T-helper 9 cell (primary cell): ENCODE measurements at regions not wholly inside any gene's neighbourhood (a gene's known extent, or its start where the extent isn't known, plus 50 kb on each side); places are given as distances from the start of the nearest gene placed in this dataset.

ENCODE experiments used
- DNase-seq: peaks from one replicate; pipeline ENCODE4 v3.0.0-alpha.2; 2020

DNA sequence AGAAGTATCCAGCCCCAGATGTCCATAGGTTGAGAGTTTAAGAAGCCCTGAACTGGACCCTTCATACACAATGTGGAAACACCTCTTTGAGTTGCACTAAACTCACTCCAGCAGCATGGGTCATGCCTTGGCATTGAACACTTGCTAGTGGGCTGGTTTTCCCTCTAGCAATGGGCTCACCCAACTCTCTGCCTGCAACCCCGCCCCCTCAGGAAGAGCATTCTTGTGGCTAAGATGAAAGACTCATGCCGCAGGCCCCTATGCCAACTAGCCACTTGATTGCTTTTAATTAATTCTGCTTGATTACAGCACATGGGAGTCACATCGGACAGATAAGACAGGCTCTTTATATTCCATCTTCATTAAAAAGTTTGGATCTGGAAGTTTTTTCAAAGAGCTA lies 136.5 kb upstream of the GJB5 start:
- no peak for DNase-seq

- DNase-seq: no peak
Observed at GRCh38 chr1:34619256-34619655, 135.6 kb upstream of the GJB5 start.

GRCh38 chr1:34621916-34622315 lies 132.9 kb upstream of the GJB5 start:
- no peak for DNase-seq

DNA sequence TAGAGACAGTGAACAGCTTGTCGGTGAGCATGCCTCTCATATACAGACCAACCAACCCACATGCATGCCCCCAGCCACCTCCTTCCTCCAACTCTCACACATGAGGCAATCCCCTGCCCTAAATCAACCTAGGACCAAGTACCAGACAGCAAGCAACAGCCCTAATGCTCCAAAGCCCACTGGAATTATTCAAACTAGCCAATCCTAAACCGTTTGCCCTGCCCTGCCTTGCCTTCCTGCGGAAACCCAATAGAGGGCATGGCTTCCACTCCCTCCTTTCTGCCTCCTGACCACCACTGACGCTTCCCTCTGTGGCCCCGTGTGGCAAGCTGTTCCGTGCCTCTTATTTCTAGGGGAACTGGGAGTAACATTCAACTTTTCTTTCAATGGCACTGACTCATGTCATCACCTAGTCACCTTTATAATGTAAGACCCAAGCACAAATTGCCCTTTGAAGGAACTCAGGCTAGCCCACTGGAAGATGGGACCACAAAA lies 129.3 kb upstream of the GJB5 start:
- no peak for DNase-seq

DNA sequence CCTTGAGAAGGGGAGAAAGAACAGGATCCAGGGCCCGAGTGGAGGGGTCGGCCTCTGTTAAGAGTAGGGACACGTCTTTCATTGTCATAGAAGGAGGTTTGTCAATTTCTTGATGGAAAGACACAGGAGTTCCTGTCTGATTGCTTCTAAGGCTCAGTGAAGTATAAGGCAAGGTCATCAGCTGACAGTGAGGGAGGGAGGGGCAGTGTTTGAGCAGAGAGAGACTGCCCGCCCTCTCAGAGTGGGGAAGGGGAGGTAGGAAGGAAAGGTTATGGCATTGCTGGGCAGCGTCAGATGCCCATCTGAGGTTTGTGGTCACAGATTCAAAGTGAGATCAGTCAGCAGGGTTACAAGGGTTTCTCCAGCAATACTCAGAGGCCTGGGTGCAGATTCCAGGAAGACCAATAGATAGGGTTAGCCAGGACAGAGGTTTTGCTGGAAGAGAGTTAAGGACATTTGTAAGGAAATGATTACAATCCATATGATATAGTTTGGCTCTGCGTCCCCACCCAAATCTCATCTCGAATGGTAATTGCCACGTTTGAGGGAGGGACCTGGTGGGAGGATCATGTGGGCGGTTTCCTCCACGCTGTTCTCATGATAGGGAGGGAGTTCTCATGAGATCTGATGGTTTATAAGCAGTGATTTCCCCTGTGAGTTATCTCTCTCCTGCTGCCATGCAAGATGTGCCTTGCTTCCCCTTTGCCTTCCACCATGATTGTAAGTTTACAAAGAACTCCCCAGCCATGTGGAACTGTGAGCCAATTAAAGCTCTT lies 127.2 kb upstream of the GJB5 start:
- DNase-seq: no peak

GRCh38 chr1:34631126-34631525 lies 123.7 kb upstream of the GJB5 start:
- DNase-seq: no peak

DNA sequence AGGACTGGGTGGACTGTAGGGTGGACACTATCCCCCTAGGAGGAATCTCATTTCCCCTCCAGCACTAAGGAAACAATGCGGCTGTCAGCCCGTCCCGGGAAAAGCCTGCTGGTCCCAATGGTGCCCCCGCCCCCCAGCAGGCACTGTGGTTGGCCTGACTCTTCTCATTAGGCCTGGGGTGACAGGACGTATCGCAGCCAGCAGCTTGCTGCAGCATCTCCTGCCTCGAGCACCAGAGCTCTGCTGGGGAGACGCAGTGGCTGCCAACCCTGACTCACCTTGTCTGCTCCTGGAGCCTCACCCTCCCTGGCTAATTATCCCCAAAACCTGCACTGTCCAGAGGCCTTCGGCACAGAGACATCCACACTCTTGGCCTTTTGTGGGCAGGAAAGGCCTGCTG lies 115.1 kb upstream of the GJB5 start:
- DNase-seq: no peak

DNA sequence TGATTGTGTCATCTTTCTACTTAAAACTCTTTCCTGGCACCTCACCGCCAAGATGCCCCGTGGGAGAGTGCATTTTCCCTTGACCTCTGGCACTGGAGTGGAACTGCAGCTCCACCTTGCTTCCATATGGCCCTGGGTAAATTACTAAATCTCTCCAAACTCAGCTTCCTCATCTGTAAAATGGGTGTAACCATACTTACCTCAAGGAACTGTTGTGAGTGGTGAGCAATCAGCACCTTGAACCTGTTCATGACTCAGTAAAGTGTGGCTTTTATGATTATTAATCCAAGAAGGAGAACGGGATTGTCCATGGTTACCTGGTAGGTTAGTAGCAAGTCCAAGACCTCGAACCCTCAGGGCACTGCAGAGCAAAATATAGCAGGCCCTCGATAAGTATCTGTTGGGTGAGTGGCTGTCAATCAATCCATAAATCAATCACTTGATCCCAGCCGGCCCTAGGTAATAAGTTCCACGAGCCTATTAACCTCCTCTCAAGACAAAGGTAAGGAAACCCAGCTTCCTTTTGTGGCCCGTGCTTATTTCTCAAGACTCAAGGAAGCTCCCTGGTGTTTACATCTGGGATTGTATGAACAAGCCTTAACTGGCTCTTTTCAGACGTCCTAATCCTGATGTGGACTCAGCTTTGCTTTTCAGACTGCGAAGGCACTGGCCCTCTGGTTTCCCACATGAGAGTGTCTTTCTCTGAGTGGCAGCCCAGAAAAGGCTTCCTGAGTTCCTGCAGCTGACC lies 114.0 kb upstream of the GJB5 start:
- no peak for DNase-seq

DNA sequence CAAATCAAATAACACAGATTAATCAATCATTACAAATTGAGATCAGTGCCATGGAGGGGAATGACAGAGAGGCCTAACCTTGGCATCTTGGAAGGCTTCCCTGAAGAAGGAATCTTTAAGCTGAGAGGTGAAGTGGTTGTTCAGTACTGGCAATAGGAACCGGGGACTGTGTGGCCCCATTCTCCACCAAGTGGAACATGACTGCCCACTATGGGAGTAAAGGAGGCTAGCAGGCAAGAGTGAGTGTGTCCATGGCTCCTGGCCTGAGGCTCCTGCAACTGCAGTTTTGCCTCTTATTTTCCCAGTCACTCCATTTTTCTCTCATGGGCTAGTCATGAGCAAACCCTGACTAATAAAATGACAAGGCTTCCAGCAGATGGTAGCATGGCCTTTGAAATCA lies 112.2 kb upstream of the GJB5 start:
- DNase-seq: no peak

DNA sequence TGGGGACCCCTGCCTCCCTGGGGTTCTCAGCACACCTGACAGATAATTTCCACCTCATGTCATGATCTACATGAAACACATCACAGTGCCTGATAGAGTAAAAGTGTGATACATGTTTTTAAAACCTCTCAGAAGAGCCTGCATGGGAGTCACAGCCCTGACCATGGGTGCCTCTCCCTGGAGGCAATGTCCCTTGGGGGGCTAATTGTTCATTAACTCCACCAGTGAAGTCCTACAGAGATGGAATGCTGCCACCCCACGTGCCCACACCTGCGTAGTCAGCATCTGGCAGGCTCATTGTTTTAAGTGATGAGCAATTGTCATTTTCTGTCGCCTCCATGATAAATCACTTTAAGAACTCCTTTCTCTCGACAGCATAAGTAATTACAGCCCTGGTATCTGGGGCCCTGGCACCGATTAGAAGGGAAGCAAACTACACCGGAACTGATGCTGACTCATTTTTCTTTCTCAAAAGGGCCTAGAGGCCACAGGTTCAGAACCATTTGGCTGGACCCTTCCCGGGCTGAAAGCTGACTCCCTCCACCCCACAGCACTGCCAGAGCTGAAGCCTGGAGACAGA lies 109.6 kb upstream of the GJB5 start:
- no peak for DNase-seq

GRCh38 chr1:34645919-34646318 lies 108.9 kb upstream of the GJB5 start:
- DNase-seq: no peak

- no peak for DNase-seq
Observed at GRCh38 chr1:34648501-34648900, 106.3 kb upstream of the GJB5 start.

DNA sequence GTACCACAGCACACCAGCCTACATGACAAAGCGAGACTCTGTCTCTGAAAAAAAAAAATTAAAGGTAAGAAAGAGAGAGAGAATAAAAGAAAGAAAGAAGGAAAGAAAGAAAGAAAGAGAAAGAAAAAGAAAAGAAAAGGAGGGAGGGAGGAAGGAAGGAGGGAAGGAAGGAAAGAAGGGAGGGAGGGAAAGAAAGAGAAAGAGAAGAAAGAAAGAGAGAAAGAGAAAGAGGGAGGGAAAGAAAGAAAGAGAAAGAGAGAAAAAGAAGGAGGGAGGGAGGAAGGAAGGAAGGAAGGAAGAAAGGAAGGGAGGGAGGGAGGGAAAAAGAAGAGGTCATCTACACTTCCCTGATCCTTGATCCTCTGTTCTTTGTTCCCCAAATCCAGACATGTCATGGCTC lies 104.8 kb upstream of the GJB5 start:
- DNase-seq: no peak

DNA sequence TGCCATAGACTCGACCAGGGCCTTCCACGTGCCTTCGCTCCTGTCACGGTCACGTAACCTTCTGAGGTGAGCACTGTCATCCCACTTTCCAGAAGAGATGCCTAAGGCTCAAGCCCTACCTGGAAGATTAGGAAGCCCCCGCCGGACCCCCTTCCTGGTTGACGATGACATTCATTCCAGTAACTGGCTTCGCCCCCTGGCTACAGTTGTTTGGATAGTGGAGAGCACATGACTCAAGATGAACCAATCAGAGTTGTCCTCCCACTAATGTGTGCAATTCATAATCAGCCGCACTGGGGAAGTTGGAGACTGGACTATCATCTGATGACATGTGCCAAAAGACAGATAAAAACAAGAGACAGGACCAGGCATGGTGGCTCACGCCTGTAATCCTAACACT lies 104.0 kb upstream of the GJB5 start:
- no peak for DNase-seq

DNA sequence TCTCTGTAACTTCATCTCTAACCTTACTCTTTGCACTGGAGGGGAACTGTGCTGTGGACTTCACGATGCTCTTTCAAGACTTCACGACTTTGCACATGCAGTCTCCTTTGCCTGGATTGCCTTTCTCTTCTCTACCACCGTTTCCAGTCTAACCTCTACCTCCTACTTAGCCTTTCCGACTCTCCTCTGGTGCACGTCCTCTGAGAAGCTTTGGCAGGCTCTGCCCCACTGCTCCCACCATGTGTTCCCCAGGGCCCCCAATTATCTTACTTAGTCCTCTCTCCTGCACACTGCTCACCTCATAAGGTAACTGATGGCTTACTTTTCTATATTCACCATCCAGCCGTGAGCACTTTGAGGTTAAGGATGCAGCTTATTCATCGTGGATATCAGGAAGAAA lies 101.7 kb upstream of the GJB5 start:
- no peak for DNase-seq

DNA sequence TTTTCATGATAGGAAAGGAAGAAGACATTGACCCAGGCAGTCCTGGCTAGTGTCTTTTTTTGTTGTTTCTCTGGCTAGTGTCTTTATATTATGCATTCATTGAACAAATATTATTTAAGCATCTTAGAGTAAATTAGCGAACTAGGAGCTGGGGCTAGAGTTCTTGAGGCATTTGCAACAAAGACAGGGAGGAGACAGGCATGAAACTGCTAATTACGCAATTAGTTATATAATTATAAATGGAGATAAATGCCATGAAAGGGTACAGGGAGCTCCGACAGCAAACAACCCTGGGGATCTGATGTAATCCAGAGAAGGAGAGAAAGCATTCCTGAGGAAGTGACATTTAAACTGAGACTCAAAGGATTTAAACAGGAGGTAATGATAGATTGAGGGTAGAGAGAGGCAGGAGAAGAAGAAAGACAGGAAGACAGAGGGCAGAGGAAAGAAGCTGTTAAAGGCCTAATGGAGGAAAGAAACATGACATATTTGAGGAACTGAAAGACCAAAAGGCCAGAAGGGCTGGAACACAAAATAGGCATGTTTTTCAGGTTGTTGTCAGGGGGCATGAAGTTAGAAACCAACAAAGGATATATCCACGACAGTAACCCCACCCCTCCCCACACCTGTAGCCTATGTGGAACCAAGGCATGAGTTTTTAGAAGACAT lies 99.5 kb upstream of the GJB5 start:
- no peak for DNase-seq

DNA sequence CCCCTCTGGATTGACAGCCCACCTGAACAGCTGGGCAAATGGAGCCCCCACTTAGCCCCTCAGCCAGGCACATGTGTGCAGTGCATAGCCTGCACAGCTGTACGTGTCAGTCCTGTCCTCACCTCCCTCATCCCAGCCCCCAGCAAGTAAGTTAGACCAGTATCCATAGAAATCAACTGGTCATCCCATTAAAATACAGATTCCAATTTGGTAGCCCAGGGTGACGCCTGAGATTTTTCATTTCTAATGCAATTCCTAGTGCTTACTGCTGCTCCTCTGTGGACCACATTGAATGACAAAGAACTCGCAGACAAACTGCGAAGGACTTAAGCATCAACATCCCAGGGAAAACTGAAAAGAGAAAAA lies 99.0 kb upstream of the GJB5 start:
- DNase-seq: no peak

- DNase-seq: no peak
Observed at GRCh38 chr1:34656299-34656698, 98.5 kb upstream of the GJB5 start.

GRCh38 chr1:34656731-34657130 lies 98.1 kb upstream of the GJB5 start:
- DNase-seq: no peak

DNA sequence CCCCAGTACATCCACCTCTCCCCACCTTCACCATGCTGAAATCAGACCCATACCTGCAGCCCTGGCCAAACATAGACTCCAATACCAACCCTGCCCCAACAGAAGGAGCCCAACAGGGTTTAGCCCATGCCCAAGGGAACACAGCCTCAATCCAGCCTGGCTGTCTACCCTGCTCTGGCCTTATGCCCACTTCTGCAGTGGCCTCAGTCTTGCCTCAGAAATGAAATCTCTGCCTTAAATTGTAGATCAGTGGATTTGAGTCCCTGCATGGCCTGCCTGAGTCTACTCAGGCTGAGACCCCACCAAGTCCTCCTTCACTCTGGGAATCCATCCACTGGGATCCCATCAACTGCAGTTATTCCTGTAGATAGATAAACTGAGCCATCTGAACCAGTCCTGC lies 97.6 kb upstream of the GJB5 start:
- no peak for DNase-seq

GRCh38 chr1:34657849-34658248 lies 97.0 kb upstream of the GJB5 start:
- no peak for DNase-seq

- no peak for DNase-seq
Observed at GRCh38 chr1:34663031-34663430, 91.8 kb upstream of the GJB5 start.

- no peak for DNase-seq
Observed at GRCh38 chr1:34668063-34668462, 86.8 kb upstream of the GJB5 start.

GRCh38 chr1:34670982-34671381 lies 83.9 kb upstream of the GJB5 start:
- no peak for DNase-seq
